HG03432 (cell line): ENCODE measurements at regions not wholly inside any gene's neighbourhood (a gene's known extent, or its start where the extent isn't known, plus 50 kb on each side); places are given as distances from the start of the nearest gene placed in this dataset.

Experiments
- ATAC-seq: cut with Tn5 transposase; IDR thresholded peaks from one replicate; pipeline ENCODE4 v1.9.1; 2021; ENCODE audit warnings: mild to moderate bottlenecking, moderate library complexity; ENCODE audit not compliant: unreplicated experiment

GRCh38 chrX:11040405-11040804 lies 70.7 kb upstream of the HCCS start:
- ATAC-seq = no peak

- ATAC-seq = no peak
Observed at GRCh38 chrX:11040996-11041395, 70.1 kb upstream of the HCCS start.

GRCh38 chrX:11050013-11050412 lies 61.1 kb upstream of the HCCS start:
- ATAC-seq = no peak

GRCh38 chrX:11053351-11053750 lies 57.8 kb upstream of the HCCS start:
- no peak for ATAC-seq

- ATAC-seq = no peak
Observed at GRCh38 chrX:11056322-11057176, 54.6 kb upstream of the HCCS start.

- ATAC-seq = no peak
Observed at GRCh38 chrX:11059933-11060332, 51.2 kb upstream of the HCCS start.
